H9 (cell line): ENCODE measurements at regions not wholly inside any gene's neighbourhood (a gene's known extent, or its start where the extent isn't known, plus 50 kb on each side); places are given as distances from the start of the nearest gene placed in this dataset.

ENCODE experiments used
- DNase-seq: peaks from one replicate; pipeline ENCODE4 v3.0.0-alpha.2; 2017
- H2AFZ ChIP-seq: one replicate; pipeline ENCODE4 v1.6.1; 2013; ENCODE audit warnings: mild to moderate bottlenecking, low read length, control low read depth, moderate library complexity
- H2AK5ac ChIP-seq: 2 replicates; pipeline ENCODE4 v1.6.1; 2013; ENCODE audit warnings: low read length, control low read depth, mixed read lengths; ENCODE audit not compliant: insufficient read length
- H2BK120ac ChIP-seq: one replicate; pipeline ENCODE4 v1.6.1; 2013; ENCODE audit warnings: low read depth, mild to moderate bottlenecking, low read length, control low read depth, inconsistent platforms; ENCODE audit not compliant: poor library complexity, severe bottlenecking
- H2BK12ac ChIP-seq: 2 replicates; pipeline ENCODE4 v1.6.1; 2013; ENCODE audit warnings: low read length, control low read depth, mixed read lengths, low read depth; ENCODE audit not compliant: insufficient read length
- H2BK15ac ChIP-seq: 2 replicates; pipeline ENCODE4 v1.6.1; 2013; ENCODE audit warnings: low read depth, low read length, control low read depth
- H2BK20ac ChIP-seq: one replicate; pipeline ENCODE4 v1.6.1; 2013; ENCODE audit warnings: low read depth, mild to moderate bottlenecking, low read length, control low read depth, inconsistent platforms; ENCODE audit not compliant: poor library complexity, severe bottlenecking
- H2BK5ac ChIP-seq: 2 replicates; pipeline ENCODE4 v1.6.1; 2013; ENCODE audit warnings: low read length, control low read depth, mixed read lengths; ENCODE audit not compliant: insufficient read length
- H3K14ac ChIP-seq: 2 replicates; pipeline ENCODE4 v1.6.1; 2013; ENCODE audit warnings: low read length, control low read depth; ENCODE audit not compliant: insufficient read depth
- H3K18ac ChIP-seq: 2 replicates; pipeline ENCODE4 v1.6.1; 2013; ENCODE audit warnings: low read depth, mild to moderate bottlenecking, mixed read lengths, low read length, control low read depth; ENCODE audit not compliant: insufficient read length
- H3K23ac ChIP-seq: 2 replicates; pipeline ENCODE4 v1.6.1; 2013; ENCODE audit warnings: low read length, control low read depth, mixed read lengths, low read depth; ENCODE audit not compliant: insufficient read length
- H3K23me2 ChIP-seq: 2 replicates; pipeline ENCODE4 v1.6.1; 2013; ENCODE audit warnings: low read depth, mild to moderate bottlenecking, mixed read lengths, low read length, control low read depth; ENCODE audit not compliant: insufficient read length, poor library complexity, severe bottlenecking
- H3K27ac ChIP-seq: 2 replicates; pipeline ENCODE4 v1.5.1; 2013; ENCODE audit warnings: low read length, control low read depth, mixed read lengths, low read depth; ENCODE audit not compliant: insufficient read length
- H3K27me3 ChIP-seq: 2 replicates; pipeline ENCODE4 v1.6.1; 2013; ENCODE audit warnings: low read length, control low read depth, inconsistent platforms; ENCODE audit not compliant: insufficient read depth
- H3K4ac ChIP-seq: 2 replicates; pipeline ENCODE4 v1.6.1; 2013; ENCODE audit warnings: low read depth, mild to moderate bottlenecking, control low read depth, inconsistent platforms, low read length, moderate library complexity
- H3K4me1 ChIP-seq: 2 replicates; pipeline ENCODE4 v1.6.1; 2013; ENCODE audit warnings: low read length, control low read depth, inconsistent platforms; ENCODE audit not compliant: insufficient read depth
- H3K4me2 ChIP-seq: 2 replicates; pipeline ENCODE4 v1.6.1; 2013; ENCODE audit warnings: low read length, control low read depth, mixed read lengths; ENCODE audit not compliant: insufficient read length, insufficient read depth
- H3K56ac ChIP-seq: 2 replicates; pipeline ENCODE4 v1.6.1; 2013; ENCODE audit warnings: low read depth, mild to moderate bottlenecking, mixed read lengths, low read length, control low read depth; ENCODE audit not compliant: insufficient read length
- H3K79me1 ChIP-seq: 2 replicates; pipeline ENCODE4 v1.6.1; 2013; ENCODE audit warnings: low read depth, mild to moderate bottlenecking, moderate library complexity, low read length, control low read depth, inconsistent platforms; ENCODE audit not compliant: insufficient read depth, poor library complexity, severe bottlenecking
- H3K79me2 ChIP-seq: 2 replicates; pipeline ENCODE4 v1.6.1; 2013; ENCODE audit warnings: low read length, control low read depth, inconsistent platforms; ENCODE audit not compliant: insufficient read depth
- H3K9ac ChIP-seq: 2 replicates; pipeline ENCODE4 v1.6.1; 2013; ENCODE audit warnings: low read length, control low read depth, mixed read lengths; ENCODE audit not compliant: insufficient read length; ENCODE audit errors: extremely low read depth
- H3K9me3 ChIP-seq: one replicate; pipeline ENCODE4 v1.6.1; 2013; ENCODE audit warnings: low read depth, low read length, inconsistent platforms; ENCODE audit not compliant: control insufficient read depth
- H3T11ph ChIP-seq: one replicate; pipeline ENCODE4 v1.6.1; 2013; ENCODE audit warnings: mild to moderate bottlenecking, low read length, control low read depth, inconsistent platforms
- H4K20me1 ChIP-seq: one replicate; pipeline ENCODE4 v1.6.1; 2013; ENCODE audit not compliant: control insufficient read depth, insufficient read length, insufficient read depth
- H4K5ac ChIP-seq: 2 replicates; pipeline ENCODE4 v1.6.1; 2013; ENCODE audit warnings: low read depth, mild to moderate bottlenecking, mixed read lengths, low read length, control low read depth; ENCODE audit not compliant: insufficient read length
- H4K8ac ChIP-seq: replicated peaks from 2 replicates; pipeline ENCODE4 v1.6.1; 2013; ENCODE audit warnings: low read length, control low read depth, mixed read lengths, low read depth; ENCODE audit not compliant: insufficient read length
- H4K91ac ChIP-seq: 2 replicates; pipeline ENCODE4 v1.6.1; 2013; ENCODE audit warnings: low read depth, mild to moderate bottlenecking, moderate library complexity, mixed read lengths, low read length, control low read depth; ENCODE audit not compliant: insufficient read length
- H3K27ac Mint-ChIP-seq, 3 experiments: 2 replicates in 2 of 3; 3 replicates in 1 of 3; pipeline ENCODE4 v1.8.0; 2020 to 2021; ENCODE audit warnings: mixed read lengths in 3 of 3, mild to moderate bottlenecking in 1 of 3, moderate library complexity in 1 of 3
- H3K27me3 Mint-ChIP-seq: 2 replicates; pipeline ENCODE4 v1.8.0; 2021; ENCODE audit warnings: low read depth, mild to moderate bottlenecking, moderate library complexity, mixed read lengths
- H3K36me3 Mint-ChIP-seq, 3 experiments: 2 replicates in 2 of 3; 3 replicates in 1 of 3; pipeline ENCODE4 v1.8.0; 2020 to 2021; ENCODE audit warnings: low read depth in 3 of 3, mixed read lengths in 3 of 3; ENCODE audit not compliant: insufficient read depth in 1 of 3
- H3K4me1 Mint-ChIP-seq, 2 experiments: 2 replicates each; pipeline ENCODE4 v1.8.0; 2020; ENCODE audit warnings: mixed read lengths in 2 of 2
- H3K4me3 Mint-ChIP-seq, 2 experiments: 2 replicates in 1 of 2; 3 replicates in 1 of 2; pipeline ENCODE4 v1.8.0; 2020 to 2021; ENCODE audit warnings: mild to moderate bottlenecking in 2 of 2, mixed read lengths in 2 of 2, moderate library complexity in 1 of 2
- H3K9me3 Mint-ChIP-seq, 2 experiments: 2 replicates in 1 of 2; 3 replicates in 1 of 2; pipeline ENCODE4 v1.8.0; 2020; ENCODE audit warnings: mild to moderate bottlenecking in 2 of 2, mixed read lengths in 2 of 2, moderate library complexity in 1 of 2
- WGBS: extraction: QIAGEN DNeasy Blood & Tissue Kit; methylation state at CpG from one replicate; pipeline ENCODE4 v1.1.7; 2013; ENCODE audit warnings: missing lambda C conversion rate, low lambda C conversion rate, mixed read lengths; ENCODE audit not compliant: insufficient read length; ENCODE audit errors: extremely low coverage; 5-methylcytosine and 5-hydroxymethylcytosine counted together
- TF ChIP-seq, protein P1 (sequence below): fragments of 200-600 bp; sonication (generic); conservative IDR thresholded peaks from 3 replicates; pipeline ENCODE4 v1.8.0; 2021; ENCODE audit warnings: antibody characterized with exemption, mild to moderate bottlenecking

DNA sequence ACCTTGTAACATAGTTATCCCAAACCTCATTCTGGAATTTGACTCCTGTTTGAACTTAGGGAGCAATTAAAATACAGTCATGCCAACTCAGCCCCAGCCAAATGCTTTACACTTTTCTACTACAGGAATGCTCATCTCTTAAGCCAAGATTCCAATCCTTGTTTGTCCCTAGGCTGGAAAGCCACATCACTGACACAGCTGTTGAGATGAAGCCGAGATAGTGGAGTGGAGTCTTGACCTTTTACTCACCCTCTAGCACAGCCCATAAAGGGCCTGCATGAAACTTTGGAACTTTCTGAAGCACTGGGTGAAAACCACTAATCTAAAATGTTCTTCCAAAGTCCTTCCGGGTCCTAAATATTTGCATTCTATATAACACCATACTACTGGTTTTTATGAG lies 247.3 kb downstream of the ETV1 start:
- Histone ChIP-seq H4K91ac (no peak overlapping the region), H4K20me1 (no peaks in the 10 kb centered on the region), H2BK15ac (no peak overlapping the region), H3K79me1 (no peaks in the 10 kb centered on the region), H2BK20ac (no peak overlapping the region), H4K5ac (no peak overlapping the region), H3T11ph (no peak overlapping the region), H3K14ac (no peak overlapping the region), H3K9ac (no peak overlapping the region), H3K4ac (no peak overlapping the region), H3K18ac (no peak overlapping the region), H3K27me3 (no peaks in the 10 kb centered on the region), H2BK5ac (no peak overlapping the region), H3K4me1 (no peaks in the 10 kb centered on the region), H4K8ac (no peak overlapping the region), H3K79me2 (no peaks in the 10 kb centered on the region), H3K27ac (no peak overlapping the region), H3K23me2 (no peaks in the 10 kb centered on the region), H2BK12ac (no peak overlapping the region), H2BK120ac (no peak overlapping the region), H3K4me2 (no peak overlapping the region), H3K9me3 (no peaks in the 10 kb centered on the region), H2AK5ac (no peak overlapping the region), H3K56ac (no peak overlapping the region), H3K23ac (no peak overlapping the region), H2AFZ (no peak overlapping the region)
- peaks cover 20 to 33% of the 10 kb centered on the region in 2 experiments for H3K4me1 Mint-ChIP-seq
- H3K36me3 Mint-ChIP-seq: no peaks in the 10 kb centered on the region
- no CpG with 5 or more reads among the region's 2 CpGs for WGBS
- H3K27me3 Mint-ChIP-seq: no peaks in the 10 kb centered on the region
- no peaks in the 10 kb centered on the region for H3K9me3 Mint-ChIP-seq
- peak overlapping the region in 1 of 3 experiments; percentile 11; a peak in 1 of 7 replicates for H3K27ac Mint-ChIP-seq
- H3K4me3 Mint-ChIP-seq: no peak overlapping the region
- TF ChIP-seq, protein P1, sequence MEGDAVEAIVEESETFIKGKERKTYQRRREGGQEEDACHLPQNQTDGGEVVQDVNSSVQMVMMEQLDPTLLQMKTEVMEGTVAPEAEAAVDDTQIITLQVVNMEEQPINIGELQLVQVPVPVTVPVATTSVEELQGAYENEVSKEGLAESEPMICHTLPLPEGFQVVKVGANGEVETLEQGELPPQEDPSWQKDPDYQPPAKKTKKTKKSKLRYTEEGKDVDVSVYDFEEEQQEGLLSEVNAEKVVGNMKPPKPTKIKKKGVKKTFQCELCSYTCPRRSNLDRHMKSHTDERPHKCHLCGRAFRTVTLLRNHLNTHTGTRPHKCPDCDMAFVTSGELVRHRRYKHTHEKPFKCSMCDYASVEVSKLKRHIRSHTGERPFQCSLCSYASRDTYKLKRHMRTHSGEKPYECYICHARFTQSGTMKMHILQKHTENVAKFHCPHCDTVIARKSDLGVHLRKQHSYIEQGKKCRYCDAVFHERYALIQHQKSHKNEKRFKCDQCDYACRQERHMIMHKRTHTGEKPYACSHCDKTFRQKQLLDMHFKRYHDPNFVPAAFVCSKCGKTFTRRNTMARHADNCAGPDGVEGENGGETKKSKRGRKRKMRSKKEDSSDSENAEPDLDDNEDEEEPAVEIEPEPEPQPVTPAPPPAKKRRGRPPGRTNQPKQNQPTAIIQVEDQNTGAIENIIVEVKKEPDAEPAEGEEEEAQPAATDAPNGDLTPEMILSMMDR: no peak
- DNase-seq: no peak
